PC-3 (cell line): ENCODE measurements at regions not wholly inside any gene's neighbourhood (a gene's known extent, or its start where the extent isn't known, plus 50 kb on each side); places are given as distances from the start of the nearest gene placed in this dataset.

Experiments used
- ATAC-seq: fragments of 200-7000 bp; cut with Tn5 transposase; 2 replicates; pipeline ENCODE4 v1.9.1; 2020; ENCODE audit warnings: mild to moderate bottlenecking, moderate library complexity
- BruUV-seq: library from RNA; stranded (reverse); fragments of 400-500 nt; replicated peaks from 2 replicates; lab custom pipeline; 2021; lab: Mats Ljungman, UMichigan
- CTCF ChIA-PET: fragments of 300-600 bp; sonication (Branson Sonifier 250); formaldehyde crosslinking; loops from one replicate; lab custom pipeline; 2022; ENCODE audit warnings: antibody characterized with exemption; lab: Charles Lee
- POLR2A ChIA-PET: fragments of 300-600 bp; sonication (Branson Sonifier 250); formaldehyde crosslinking; loops from one replicate; lab custom pipeline; 2022; ENCODE audit warnings: antibody characterized with exemption; ENCODE audit not compliant: unreplicated experiment; lab: Charles Lee
- DNase-seq: peaks from one replicate; pipeline ENCODE4 v3.0.0-alpha.2; 2015
- H2AFZ ChIP-seq: fragments of 300-600 bp; sonication (generic); 2 replicates; pipeline ENCODE4 v1.6.0; 2016; ENCODE audit warnings: antibody characterized with exemption, low read length
- H3F3A ChIP-seq: fragments of 300-600 bp; sonication (generic); one replicate; pipeline ENCODE4 v1.6.0; 2017; ENCODE audit warnings: antibody characterized with exemption, low read length, control low read depth, mild to moderate bottlenecking; ENCODE audit not compliant: unreplicated experiment
- H3K27ac ChIP-seq: fragments of 300-600 bp; sonication (generic); 2 replicates; pipeline ENCODE4 v1.5.1; 2016; ENCODE audit warnings: mild to moderate bottlenecking, low read length
- H3K27me3 ChIP-seq: fragments of 300-600 bp; sonication (generic); 2 replicates; pipeline ENCODE4 v1.6.1; 2016; ENCODE audit warnings: low read length, mixed read lengths
- H3K36me3 ChIP-seq: fragments of 300-600 bp; sonication (generic); 2 replicates; pipeline ENCODE4 v1.6.1; 2016; ENCODE audit warnings: low read depth, mixed run types, low read length, mixed read lengths
- H3K4me1 ChIP-seq: fragments of 300-600 bp; sonication (generic); 2 replicates; pipeline ENCODE4 v1.5.1; 2016; ENCODE audit warnings: low read length; ENCODE audit not compliant: insufficient read depth
- H3K4me2 ChIP-seq: fragments of 300-600 bp; sonication (generic); 2 replicates; pipeline ENCODE4 v1.6.0; 2016; ENCODE audit warnings: low read length
- H3K4me3 ChIP-seq: fragments of 300-600 bp; sonication (generic); 2 replicates; pipeline ENCODE4 v1.5.1; 2016; ENCODE audit warnings: mild to moderate bottlenecking, low read length, mixed read lengths
- H3K79me2 ChIP-seq: fragments of 300-600 bp; sonication (generic); 2 replicates; pipeline ENCODE4 v1.6.1; 2017; ENCODE audit warnings: low read length, mixed read lengths
- H3K9ac ChIP-seq: fragments of 300-600 bp; sonication (generic); 2 replicates; pipeline ENCODE4 v1.6.0; 2016; ENCODE audit warnings: mild to moderate bottlenecking, low read length
- H3K9me2 ChIP-seq: fragments of 300-600 bp; sonication (generic); replicated peaks from 2 replicates; pipeline ENCODE4 v1.6.1; 2016; ENCODE audit warnings: mixed run types, low read length, mixed read lengths
- H3K9me3 ChIP-seq: fragments of 300-600 bp; sonication (generic); 2 replicates; pipeline ENCODE4 v1.6.1; 2016; ENCODE audit warnings: low read length, mixed read lengths
- H4K20me1 ChIP-seq: fragments of 300-600 bp; sonication (generic); 2 replicates; pipeline ENCODE4 v1.6.1; 2016; ENCODE audit warnings: low read length, mixed read lengths
- CTCF ChIP-seq: fragments of 300-600 bp; sonication (generic); conservative IDR thresholded peaks from 2 replicates; pipeline ENCODE4 v1.5.1; 2017; ENCODE audit warnings: antibody characterized with exemption, low read depth, mild to moderate bottlenecking, low read length
- EZH2 ChIP-seq: fragments of 300-600 bp; sonication (generic); IDR thresholded peaks from one replicate; pipeline ENCODE4 v1.6.1; 2017; ENCODE audit warnings: antibody characterized with exemption, mild to moderate bottlenecking, low read length; ENCODE audit not compliant: unreplicated experiment
- EZH2phosphoT487 ChIP-seq: fragments of 300-600 bp; sonication (generic); IDR thresholded peaks from 2 replicates; pipeline ENCODE4 v1.6.1; 2018; ENCODE audit warnings: mild to moderate bottlenecking, antibody characterized with exemption, low read length, borderline replicate concordance
- intact Hi-C: fragments of 100-400 bp; cut with micrococcal nuclease; formaldehyde crosslinking; loops from 2 replicates; pipeline ENCODE4 v1.9.0; 2023

GRCh38 chr1:238186887-238187574 is 296.3 kb upstream of the ZP4 start:
- DNase-seq = no peak
- Histone ChIP-seq H4K20me1 (no peaks in the 10 kb centered on the region), H3K79me2 (no peaks in the 10 kb centered on the region), H3K9me2 (no peaks in the 10 kb centered on the region), H3K9me3 (no peaks in the 10 kb centered on the region), H3K4me1 (no peaks in the 10 kb centered on the region), H3K36me3 (no peaks in the 10 kb centered on the region), H3F3A (no peaks in the 10 kb centered on the region), H3K27ac (no peak overlapping the region), H3K4me3 (no peak overlapping the region), H3K4me2 (no peak overlapping the region), H2AFZ (no peak overlapping the region), H3K9ac (no peak overlapping the region), H3K27me3 (no peaks in the 10 kb centered on the region)
- intact Hi-C loops = no loop called here
- TF ChIP-seq EZH2 (no peak), CTCF (no peak), EZH2phosphoT487 (no peak)
- POLR2A ChIA-PET = no interaction called here
- CTCF ChIA-PET = no interaction called here
- ATAC-seq = no peak
- BruUV-seq = no TSS peak

GRCh38 chr1:238177960-238178645 is 287.4 kb upstream of the ZP4 start:
- Histone ChIP-seq H3K27ac (no peak overlapping the region), H2AFZ (no peak overlapping the region), H4K20me1 (no peaks in the 10 kb centered on the region), H3K4me1 (no peaks in the 10 kb centered on the region), H3K9ac (no peak overlapping the region), H3F3A (no peaks in the 10 kb centered on the region), H3K79me2 (no peaks in the 10 kb centered on the region), H3K9me2 (no peaks in the 10 kb centered on the region), H3K4me3 (no peak overlapping the region), H3K36me3 (no peaks in the 10 kb centered on the region), H3K9me3 (no peaks in the 10 kb centered on the region), H3K4me2 (no peak overlapping the region), H3K27me3 (no peaks in the 10 kb centered on the region)
- POLR2A ChIA-PET = no interaction called here
- intact Hi-C loops = no loop called here
- TF ChIP-seq CTCF (no peak), EZH2phosphoT487 (no peak), EZH2 (no peak)
- no TSS peak for BruUV-seq
- ATAC-seq (no peak), DNase-seq (no peak)
- CTCF ChIA-PET = no interaction called here

DNA sequence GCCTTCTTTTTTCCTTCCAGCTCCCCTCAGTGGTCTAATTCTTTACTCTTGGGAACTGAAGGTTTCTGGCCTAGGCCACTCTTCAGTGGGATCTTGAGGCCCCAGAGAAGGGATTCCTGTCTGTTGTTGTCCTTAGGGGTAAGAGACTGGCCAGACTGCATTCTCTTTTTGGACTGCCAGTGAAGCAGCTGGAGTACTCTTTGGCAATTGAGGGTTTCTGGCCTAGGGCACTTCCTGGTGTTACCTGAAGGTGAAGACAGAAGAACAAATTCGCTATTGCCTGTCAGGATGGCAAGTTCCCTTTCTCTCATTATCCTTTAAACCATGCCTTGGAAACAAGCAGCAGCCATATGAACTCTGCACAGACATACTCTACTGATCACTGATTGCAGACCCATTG is 286.6 kb upstream of the ZP4 start:
- Histone ChIP-seq H3K9me3 (no peaks in the 10 kb centered on the region), H3K4me3 (no peak overlapping the region), H3K27me3 (no peaks in the 10 kb centered on the region), H3K79me2 (no peaks in the 10 kb centered on the region), H3F3A (no peaks in the 10 kb centered on the region), H3K27ac (no peak overlapping the region), H4K20me1 (no peaks in the 10 kb centered on the region), H3K4me2 (no peak overlapping the region), H3K9ac (no peak overlapping the region), H2AFZ (no peak overlapping the region), H3K9me2 (no peaks in the 10 kb centered on the region), H3K4me1 (no peaks in the 10 kb centered on the region), H3K36me3 (no peaks in the 10 kb centered on the region)
- no TSS peak for BruUV-seq
- ChIA-PET CTCF (no interaction called here), POLR2A (no interaction called here)
- intact Hi-C loops = no loop called here
- TF ChIP-seq EZH2 = no peak
- no peak for TF ChIP-seq CTCF
- no peak for TF ChIP-seq EZH2phosphoT487
- no peak for DNase-seq
- ATAC-seq = no peak
